CD4-positive, alpha-beta T cell treated with Interleukin-1 beta for 1 hour (primary cell): ENCODE measurements at regions not wholly inside any gene's neighbourhood (a gene's known extent, or its start where the extent isn't known, plus 50 kb on each side); places are given as distances from the start of the nearest gene placed in this dataset.
"Not testable (repeated sequence)": the region's sequence is repeated elsewhere in the genome, so short reads cannot be mapped to it uniquely, and the experiment has no call there.

Experiments
- DNase-seq, 2 donors: peaks; one replicate each; pipeline ENCODE4 v3.0.0-alpha.2; 2020 to 2022

DNA sequence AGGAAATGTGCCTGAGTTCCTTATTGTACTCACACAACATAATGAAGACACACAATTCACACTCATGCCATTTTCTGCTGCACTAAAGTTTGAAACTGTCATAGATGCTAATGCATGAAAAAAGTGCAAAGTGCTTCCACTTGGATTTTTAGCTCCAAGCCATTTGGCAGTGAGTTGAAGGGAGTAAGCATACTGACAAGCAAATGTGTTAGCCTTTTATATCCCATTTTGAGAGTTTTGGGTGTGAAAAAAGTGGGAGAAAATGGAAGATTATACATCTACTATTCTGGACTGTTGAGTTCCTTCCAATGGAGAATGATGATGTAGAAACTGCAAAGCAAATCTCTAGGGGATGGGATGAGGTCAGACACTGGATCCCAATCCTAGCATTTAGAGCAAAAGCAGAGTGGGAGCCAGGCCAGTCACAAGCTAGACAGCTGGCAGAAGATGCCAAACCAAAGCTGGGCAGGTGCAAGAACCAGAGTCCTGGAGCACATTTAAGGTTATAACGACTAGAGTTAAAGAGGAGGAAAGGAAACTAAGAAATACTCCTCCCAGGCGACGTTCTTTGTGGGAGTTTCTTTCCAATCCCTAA, 216.8 kb downstream of the FBXO8 start:
- no peak for DNase-seq

DNA sequence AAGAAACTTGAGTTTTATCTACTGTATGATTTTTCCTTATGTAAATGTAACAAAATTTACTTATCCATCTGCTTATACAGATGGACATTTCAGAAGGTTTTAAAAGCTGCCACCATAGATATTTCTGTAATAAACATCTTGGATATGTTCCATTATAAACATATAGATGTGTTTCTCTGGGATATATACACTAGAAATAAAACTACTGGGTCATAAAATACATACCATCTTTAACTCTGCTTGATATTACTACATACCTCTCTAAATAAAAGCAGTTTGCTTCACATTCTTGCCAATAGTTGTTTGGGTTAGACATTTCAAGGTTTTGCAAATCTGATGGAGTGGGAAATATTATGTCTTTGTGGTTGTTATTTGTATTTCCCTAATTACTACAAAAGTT, 220.6 kb downstream of the FBXO8 start:
- no peak for DNase-seq

DNA sequence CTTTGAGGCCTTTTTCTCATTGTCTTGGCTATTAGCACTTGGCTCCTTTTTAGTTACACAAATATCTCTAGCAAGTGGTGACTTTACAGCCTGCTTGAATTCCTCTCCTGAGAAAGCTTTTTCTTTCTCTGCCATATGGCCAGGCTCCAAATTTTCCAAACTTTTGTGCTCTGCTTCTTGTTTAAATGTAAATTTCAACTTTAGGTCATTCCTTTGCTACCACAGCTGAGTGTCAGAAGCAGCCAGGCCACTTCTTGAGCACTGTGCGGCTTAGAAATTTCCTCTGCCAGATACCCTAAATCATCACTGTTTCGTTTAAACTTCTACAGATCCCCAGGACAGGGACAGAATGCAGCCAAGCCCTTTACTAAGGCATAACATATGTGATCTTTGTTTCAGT, 222.4 kb downstream of the FBXO8 start:
- no peak for DNase-seq

DNA sequence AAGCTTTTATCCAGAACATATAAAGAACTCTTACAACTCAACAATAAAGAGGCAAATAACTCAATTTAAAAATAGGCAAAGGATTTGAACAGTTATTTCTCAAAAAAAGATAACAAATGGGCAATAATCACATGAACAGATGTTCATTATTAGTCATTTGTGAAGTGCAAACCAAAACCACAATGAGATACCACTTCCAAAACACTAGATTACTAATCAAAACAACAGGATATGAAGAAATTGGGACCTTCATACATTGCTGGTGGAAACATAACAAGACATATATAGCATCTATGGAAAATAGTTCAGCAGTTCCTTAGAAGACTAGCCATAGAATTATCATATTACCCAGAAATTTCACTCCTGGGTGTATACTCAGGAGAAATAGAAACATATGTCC, 224.6 kb downstream of the FBXO8 start:
- DNase-seq, result no peak

DNA sequence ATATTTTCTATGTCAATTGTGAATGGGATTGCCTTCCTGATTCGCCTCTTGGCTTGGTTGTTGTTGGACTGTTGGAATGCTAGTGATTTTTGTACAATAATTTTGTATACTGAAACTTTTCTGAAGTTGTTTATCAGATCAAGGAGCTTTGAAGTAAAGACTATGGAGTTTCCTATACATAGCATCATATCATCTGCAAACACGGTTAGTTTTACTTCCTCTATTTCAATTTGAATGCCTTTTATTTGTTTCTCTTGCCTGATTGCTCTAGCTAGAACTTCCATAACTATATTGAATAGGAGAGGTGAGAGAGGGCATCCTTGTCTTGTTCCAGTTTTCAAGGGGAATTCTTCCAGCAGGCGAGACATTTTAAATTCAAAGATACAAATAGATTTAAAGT, 226.5 kb downstream of the FBXO8 start:
- no peak for DNase-seq

DNA sequence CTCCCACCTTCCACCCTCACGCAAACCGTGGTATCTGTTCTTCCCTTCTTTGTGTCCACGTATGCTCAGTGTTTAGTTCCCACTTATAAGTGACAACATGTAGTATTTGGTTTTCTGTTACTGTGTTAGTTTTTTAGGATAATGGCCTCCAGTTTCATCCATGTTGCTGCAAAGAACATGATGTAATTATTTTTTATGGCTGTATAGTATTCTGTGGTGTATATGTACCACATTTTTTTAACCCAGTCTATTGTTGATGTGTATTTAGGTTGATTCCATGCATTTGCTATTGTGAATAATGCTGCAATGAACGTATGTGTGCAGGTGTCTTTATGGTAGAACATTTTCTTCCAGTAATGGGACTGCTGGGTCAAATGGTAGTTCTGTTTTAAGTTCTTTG, 228.1 kb downstream of the FBXO8 start:
- no peak for DNase-seq

DNA sequence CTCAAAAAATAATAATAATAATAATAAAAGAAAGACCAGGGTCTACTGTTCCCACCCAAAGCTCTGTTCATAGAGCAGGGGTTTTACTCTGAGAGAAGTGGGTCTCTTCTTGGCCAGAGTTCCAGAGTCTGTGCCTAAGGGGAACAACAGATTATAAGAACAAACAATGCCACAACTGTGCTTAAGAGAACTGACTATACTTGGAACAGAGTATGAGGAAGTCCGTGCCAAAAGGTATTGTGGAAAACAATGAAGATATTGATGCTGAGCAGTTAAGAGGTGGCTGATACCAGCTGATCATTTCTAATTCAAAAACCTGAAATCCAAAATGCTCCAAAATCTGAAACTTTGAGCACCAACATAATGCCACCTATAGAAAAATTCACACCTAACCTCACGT, 229.6 kb downstream of the FBXO8 start:
- no peak for DNase-seq

DNA sequence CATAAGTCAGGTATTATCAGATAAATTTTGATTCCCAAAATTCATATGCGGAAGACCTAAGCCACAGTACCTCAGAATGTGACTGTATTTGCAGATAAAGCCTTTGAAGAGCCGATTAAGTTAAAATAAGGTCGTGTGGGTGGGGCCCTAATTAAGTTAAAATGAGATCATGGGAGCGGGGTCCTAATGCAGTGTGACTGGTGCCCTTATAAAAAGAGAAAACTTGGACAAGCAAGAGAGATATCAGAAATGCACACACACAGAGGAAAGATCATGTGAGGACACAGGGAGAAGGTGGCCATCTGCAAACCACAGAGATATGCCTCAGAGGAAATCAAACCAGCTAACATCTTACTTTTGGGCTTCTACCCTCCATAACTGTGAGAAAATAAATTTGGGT, 236.1 kb downstream of the FBXO8 start:
- DNase-seq, result no peak

DNA sequence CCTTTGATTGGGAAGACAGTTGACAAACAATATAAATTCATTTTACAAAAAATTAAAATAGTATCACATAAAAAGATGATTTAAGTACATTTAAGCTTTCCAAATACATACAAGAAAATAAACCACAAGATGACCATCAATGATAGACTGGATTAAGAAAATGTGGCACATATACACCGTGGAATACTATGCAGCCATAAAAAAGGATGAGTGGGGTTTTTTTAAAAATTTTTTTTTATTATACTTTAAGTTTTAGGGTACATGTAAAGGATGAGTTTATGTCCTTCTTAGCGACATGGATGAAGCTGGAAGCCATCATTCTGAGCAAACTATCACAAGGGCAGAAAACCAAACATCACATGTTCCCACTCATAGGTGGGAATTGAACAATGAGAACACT, 237.6 kb downstream of the FBXO8 start:
- not testable (repeated sequence) for DNase-seq

DNA sequence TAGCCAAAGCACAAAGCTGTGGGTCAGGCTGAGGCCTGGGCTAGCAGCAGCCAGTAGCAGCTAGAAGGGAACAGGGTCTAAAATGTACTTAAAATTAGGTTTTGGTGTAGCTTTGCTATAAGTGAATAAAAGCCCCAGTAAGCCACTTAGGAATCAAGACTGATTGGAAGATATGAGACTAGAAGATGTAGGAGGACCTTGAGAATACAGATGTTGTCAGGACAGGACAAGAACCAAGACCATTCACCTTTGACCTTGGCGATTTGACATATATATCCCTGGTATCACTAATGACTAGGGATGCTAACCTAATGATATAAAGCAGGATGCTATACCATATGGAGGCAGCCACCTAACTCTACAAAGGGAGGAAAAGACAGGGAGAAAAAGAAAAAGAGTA, 238.1 kb downstream of the FBXO8 start:
- no peak for DNase-seq

DNA sequence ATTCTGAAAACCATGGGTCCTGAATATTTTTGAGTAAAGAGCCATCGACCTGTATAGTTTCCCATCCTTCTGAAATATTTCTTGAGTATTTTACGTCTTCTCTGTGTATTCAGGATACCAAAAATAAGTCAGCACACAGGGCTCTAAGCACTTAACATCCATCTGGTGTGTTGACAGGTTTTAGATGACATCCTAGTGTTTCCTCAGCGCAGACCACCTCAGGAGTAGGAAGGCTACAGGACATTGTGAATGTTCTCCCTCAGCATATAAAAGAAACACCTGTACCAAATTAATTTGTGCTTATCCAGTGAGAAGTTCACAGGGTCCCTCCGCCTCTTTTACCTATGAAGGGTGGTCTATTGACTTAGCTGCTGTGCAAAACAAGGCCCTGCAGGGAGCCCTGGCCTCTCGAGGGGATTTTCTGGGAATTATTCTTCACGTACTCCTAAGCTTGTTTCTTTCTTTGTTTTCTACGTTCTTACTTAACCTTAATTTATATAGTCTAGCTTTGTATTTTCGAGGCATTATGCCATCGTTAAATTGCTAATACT, 241.8 kb downstream of the FBXO8 start:
- no peak for DNase-seq

DNA sequence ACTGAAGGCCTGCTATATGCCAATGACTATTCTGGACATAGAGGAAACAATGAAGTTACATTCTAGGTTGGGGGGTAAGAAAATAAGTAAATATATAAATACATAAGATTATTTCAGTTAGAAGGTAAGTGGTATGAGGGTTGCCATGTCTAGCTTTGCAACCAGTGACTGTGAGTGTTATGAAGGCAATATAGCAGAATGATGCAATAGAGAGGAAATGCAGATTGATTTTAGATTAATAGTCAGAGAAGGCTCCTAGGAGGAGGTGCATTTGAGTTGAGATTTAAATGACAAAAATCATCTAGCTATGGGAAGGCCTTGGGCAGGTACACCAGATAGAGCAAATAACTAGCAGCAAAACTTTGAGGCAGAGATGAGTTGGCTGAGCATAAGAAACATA, 243.2 kb downstream of the FBXO8 start:
- no peak for DNase-seq

DNA sequence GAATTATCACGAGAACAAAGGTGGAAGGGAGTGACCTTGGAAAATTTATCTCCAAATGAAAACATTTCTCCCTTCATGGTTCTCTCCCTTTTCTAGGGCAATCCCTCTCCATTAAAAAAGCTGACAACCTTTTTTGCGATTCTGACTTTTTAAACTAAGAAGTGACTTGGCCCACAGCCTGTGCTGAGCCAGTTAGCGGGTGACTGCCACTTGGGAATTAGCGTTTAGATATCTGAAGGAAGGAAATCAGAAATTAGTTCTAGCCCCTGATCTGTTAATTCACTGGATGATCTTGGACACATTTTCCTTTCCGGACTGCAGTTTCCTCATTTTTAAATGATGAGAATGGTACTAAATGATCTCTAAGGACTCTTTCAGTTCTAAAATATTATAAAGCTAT, 245.0 kb downstream of the FBXO8 start:
- DNase-seq, result no peak

DNA sequence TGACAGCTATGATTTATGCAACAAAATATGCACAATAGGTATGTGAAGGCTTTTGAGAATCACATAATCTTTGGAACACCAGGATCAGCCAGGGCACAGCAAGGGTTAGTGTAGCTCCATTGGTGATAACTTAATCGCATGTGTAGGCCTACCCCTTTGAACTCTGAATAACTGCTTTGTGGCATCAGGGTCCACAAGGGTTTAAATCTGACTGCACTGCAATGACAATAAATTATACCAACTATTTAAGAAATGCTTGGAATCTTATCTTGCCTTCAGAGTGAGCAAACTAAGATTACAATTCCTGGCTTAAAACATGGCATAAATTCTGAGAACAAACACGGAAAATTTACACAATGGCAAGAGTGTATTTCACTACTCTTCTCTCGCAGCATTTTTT, 245.8 kb downstream of the FBXO8 start:
- no peak for DNase-seq

DNA sequence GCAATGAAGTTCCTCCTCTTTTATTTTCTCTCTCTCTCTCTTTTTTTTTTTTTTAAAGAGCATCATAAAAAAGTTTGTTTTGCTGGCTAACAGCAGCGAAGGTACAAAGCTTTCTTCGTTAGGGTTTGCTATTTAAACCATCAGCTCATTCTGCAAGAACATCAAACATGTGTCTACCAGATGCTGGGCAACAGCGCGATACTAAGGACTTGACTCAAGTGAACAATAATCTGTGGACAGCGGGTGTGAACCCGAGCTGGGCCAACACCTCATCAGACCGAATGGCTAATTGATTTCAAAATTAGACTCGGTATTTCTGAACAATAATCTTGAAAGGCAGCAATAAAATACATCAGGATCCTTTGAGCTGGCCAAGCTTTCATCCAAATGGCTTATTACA, 246.4 kb downstream of the FBXO8 start:
- DNase-seq, result no peak

DNA sequence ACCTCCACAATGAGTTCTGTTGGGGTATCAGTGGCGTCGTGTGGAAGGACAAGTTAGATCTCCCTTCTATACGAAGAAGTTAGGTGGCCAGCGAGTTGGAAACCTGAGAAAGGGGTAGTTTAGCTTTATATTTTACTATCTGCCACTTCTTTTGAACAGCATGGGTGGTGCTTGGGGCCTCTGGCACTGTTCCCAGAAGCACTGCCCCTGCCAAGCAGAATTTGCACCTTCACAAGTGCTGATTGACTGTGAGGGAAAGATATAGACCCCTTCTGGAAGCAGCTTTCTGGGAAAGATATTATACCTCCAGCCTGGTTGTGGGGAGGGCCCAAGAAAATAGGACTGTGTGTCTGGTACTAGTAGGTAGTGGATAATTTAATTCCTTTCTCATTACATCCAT, 246.9 kb downstream of the FBXO8 start:
- no peak for DNase-seq

DNA sequence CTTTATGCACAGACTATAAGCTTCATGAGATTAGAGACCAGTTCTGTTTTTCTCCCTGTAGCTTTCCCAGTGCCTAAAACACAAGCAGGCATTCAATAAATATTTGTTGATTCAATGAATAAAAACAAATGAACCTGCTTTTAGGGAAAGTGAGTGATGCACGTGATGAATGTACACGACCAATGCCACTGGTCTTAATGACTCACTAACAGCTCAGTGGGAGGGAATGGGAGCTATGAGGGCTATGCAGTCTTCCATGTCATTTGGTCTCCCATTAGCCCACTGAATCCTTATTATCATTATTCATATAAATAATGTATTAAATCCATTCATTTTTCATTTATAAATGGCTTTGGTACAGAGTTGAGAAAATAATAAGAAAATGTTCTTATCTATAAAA, 247.4 kb downstream of the FBXO8 start:
- no peak for DNase-seq

DNA sequence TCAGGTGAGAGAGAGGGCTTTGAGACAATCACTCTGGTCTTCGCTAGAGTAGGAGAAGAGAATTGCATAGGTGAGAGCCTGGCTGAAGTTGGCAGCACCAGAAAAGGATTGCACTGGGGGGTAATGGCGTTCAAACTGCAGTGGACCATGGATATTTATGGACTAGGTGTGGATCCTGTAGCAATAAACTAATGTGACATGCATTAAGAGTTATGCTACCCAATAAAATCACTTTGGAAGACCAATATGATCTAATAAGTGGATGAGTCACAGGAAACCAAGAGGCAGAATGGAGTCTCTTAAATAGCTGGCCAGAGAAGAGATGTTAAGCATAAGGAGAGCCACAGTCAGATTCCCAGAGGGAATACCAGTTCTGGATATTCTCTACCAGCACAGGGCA, 259.8 kb downstream of the FBXO8 start:
- no peak for DNase-seq

DNA sequence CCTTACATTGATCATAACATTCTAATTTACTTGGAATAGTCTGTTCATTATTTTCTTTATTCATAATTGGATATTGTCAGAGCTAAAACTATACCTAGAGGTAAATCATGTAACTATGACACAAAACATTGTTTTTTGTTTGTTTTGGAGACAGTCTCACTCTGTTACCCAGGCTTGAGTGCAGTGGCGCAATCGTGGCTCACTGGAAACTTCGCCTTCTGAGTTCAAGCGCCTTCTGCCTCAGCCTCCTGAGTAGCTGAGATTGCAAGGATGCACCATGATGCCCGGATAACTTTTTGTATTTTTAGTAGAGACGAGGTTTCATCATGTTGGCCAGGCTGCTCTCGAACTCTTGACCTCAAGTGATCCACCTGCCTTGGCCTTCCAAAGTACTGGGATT, 265.2 kb downstream of the FBXO8 start:
- DNase-seq, result no peak

DNA sequence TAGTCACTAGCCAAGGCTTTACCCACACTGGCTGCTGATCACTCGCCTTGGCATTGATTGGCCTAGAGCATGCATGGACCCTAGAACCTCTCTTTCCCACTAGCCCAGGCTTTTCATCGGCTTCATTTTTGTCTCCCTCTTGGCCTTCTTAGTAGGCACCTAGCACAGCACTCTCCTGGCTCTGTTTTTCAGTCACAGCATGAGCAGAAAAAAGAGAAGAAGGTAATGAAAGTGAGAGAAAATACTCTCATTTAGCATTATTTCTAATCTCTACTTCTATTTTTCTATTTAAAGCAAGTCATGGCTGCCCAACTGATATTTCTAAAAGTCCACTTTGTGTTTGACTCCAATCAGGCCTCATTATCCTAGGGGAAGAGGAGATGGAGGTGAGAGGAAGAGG, 267.2 kb downstream of the FBXO8 start:
- DNase-seq, result no peak

DNA sequence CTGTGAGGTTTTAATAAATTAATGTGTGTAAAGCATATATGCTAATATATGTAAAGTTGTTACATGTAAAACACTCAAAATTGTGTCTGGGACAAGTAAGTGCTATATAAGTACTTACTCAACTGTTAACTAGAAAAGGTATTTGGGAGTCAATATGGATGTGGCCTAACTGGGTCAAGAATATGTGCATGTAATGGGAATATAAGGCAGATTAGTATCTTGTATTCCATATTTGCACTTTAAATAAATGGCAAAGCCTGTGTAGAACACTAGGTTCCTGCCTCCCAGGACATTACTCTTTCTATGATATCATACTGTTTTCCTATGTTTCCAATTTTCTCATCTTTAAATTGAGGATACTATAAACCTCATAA, 270.6 kb downstream of the FBXO8 start:
- no peak for DNase-seq

DNA sequence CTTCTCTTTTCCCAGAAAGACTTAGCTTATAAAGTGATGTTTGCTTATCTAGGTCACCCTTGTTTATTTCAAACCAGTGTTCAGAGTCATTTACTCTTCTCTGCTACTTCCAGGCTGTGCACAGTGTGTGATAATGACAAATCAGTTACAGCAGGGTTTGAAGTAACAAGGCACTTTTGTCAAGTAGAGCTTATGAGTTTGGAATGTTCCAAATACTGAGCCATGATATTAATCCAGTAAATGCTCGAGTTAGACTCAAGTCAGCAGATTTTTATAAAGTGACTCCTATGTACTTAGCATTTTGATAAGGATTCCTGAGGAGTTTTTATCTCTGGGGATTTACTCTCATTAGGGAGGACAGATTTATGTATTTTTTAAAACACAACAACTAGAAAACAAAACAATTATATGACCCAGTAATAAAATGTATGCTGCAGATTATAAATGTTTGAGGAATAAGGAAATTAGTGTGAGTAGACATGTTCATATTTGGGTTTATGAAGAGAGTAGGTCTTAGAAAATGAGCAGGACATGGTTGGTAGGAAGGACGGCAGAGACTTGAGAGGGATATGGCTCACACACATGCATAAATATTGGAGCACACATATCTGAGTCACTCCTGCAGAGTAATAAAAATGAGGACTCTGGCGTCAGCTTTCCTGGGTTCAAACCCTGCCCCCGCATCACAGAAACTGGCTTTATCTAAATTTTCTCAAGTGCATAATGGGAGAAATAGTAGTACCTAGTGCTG, 271.2 kb downstream of the FBXO8 start:
- DNase-seq, result no peak

DNA sequence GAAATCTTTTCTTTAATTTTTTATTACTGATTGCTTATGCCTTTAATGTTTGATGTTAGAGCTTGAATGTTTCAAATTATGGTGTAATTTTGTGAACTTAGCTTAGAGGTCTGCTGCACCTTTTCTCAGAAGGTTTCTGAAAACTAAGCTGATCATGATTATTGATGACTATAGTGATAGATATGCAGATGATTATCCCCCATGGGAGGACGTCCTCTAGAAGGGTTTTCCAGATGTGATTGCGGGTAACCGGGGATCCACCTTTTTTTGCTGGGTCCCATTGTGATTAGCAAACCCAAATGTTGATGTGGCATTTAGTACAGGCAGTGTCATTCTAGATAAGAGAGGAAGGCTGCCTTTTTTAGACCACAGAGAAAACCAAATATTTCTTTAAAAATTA, 272.9 kb downstream of the FBXO8 start:
- DNase-seq, result no peak

DNA sequence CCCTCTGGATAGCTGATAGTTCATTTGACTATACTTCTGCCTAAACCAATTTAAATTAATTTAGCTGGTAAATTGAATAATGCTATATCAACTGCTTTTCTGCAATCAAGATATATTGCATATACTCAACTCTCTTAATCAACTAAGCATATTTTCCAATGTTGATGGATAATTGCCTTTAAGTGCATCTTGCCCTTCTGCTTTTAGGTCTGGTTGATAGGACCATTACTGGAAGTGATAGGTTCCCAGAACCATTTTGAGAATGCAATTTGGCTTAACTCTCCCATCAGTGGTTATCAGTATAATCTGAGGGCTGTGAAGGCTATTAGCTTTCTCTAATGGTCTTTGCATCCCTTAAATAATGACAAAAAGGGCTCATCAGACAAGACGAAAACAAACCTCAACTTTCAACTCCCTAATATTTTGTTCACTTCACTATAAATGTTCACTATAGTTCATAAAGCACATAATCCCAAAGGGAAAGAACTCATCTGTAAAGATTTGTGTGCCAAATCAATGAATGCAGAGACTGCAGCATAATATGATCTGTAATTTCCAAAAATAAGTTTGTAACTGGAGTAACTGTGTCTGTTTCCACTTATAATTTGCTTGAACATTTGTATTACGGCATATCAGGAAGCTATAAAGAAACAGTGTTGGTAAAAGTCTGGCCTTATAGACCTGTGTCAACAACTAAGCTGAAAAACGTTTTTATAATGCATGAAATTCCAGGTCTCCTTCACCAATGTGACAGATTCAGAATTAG, 273.6 kb downstream of the FBXO8 start:
- DNase-seq, result no peak
